GM12875 (cell line): ENCODE measurements at regions not wholly inside any gene's neighbourhood (a gene's known extent, or its start where the extent isn't known, plus 50 kb on each side); places are given as distances from the start of the nearest gene placed in this dataset.
"Not testable (repeated sequence)": the region's sequence is repeated elsewhere in the genome, so short reads cannot be mapped to it uniquely, and the experiment has no call there.

Experiments used
- H3K4me3 ChIP-seq: one replicate; pipeline ENCODE4 v1.5.1; 2011; ENCODE audit warnings: low read depth, low read length, control low read depth
- TF ChIP-seq, protein P1 (sequence below): IDR thresholded peaks from 2 replicates; pipeline ENCODE4 v1.5.1; 2011; ENCODE audit warnings: low read depth, mild to moderate bottlenecking, control low read depth, inconsistent platforms, low read length, moderate library complexity, borderline replicate concordance; ENCODE audit not compliant: insufficient read depth

DNA sequence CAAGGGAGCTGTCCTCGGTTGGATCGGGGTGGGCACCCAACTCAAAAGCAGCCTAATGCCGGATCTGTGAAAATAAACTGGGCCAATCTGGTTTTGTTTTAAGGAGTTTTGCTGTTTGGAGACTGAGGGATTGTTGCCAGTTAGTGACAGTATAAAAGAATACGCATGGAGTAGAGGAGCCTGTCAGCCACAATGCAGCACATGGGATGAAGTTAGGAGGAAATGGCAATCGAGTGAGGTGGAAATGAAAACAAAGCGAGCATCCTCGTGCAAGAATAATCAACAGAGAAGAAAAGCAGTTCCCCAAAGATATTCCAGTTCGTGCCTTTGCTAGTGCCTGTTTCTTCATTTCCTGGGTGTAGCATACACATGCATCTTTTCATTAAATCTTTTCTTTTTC lies 108.4 kb upstream of the RORA start:
- no peak overlapping the region for H3K4me3 ChIP-seq
- TF ChIP-seq, protein P1, sequence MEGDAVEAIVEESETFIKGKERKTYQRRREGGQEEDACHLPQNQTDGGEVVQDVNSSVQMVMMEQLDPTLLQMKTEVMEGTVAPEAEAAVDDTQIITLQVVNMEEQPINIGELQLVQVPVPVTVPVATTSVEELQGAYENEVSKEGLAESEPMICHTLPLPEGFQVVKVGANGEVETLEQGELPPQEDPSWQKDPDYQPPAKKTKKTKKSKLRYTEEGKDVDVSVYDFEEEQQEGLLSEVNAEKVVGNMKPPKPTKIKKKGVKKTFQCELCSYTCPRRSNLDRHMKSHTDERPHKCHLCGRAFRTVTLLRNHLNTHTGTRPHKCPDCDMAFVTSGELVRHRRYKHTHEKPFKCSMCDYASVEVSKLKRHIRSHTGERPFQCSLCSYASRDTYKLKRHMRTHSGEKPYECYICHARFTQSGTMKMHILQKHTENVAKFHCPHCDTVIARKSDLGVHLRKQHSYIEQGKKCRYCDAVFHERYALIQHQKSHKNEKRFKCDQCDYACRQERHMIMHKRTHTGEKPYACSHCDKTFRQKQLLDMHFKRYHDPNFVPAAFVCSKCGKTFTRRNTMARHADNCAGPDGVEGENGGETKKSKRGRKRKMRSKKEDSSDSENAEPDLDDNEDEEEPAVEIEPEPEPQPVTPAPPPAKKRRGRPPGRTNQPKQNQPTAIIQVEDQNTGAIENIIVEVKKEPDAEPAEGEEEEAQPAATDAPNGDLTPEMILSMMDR = no peak

DNA sequence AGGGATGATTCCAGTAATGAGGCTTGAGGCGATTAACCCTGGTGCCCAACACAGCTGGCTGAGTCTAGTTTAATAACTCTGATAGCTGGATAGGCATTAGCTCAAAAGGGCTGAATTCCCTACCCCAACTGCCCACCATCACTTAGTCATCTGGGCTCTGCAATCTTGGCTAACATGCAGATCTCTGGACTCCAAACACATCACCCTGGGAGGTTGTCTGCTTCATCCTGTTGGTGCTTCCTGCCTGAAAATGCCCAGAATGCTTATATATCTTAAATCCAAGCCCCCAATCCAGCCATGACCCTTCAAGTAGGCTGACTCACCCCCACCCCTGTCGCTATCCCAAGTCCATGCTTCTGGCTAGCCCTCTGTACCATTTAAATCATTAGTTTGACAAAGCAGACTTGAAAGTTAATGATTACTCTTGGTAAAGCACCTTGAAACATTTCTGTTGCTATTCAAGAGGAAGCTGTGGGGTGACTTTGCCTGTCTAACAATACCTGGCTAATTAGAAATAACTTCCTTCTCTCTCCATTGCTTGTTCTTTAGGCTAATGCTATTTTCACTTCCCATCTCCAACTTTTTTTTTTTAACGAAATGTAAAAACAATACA lies 107.0 kb upstream of the RORA start:
- no peak overlapping the region for H3K4me3 ChIP-seq
- TF ChIP-seq, protein P1 = no peak

DNA sequence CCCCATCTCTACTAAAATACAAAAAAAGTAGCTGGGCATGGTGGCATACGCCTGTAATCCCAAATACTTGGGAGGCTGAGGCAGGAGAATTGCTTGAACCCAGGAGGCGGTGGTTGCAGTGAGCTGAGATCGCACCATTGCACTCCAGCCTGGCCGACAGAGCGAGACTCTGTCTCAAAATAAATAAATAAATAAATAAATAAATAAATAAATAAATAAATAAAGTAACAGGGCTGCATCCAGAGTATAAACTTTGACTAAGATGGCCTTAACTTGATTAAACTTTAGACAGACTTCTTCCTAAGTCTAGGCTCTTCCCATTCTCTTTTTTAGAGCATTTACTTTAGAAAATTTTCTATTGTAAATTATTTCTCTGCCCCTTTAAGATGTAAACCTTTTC lies 105.6 kb upstream of the RORA start:
- not testable (repeated sequence) for H3K4me3 ChIP-seq

DNA sequence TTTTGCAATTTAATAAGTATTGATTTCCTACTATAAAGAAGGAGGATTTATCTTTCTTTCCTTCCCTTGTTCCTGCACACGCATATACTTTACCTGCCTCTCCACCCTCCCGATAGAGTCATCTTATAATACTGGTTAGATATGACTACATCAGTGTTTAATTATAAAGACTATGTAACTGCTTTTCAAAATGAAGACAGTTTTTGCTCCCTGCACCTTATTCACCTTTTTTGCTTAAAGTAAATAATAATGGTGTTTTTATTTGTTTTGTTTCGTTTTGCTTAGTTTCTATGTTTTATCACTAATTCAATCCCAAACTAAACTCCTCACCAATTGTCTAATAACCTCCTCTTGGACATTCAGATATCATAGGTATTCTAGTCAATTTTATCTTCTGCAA lies 101.9 kb upstream of the RORA start:
- TF ChIP-seq, protein P1 = no peak
- no peak overlapping the region for H3K4me3 ChIP-seq

DNA sequence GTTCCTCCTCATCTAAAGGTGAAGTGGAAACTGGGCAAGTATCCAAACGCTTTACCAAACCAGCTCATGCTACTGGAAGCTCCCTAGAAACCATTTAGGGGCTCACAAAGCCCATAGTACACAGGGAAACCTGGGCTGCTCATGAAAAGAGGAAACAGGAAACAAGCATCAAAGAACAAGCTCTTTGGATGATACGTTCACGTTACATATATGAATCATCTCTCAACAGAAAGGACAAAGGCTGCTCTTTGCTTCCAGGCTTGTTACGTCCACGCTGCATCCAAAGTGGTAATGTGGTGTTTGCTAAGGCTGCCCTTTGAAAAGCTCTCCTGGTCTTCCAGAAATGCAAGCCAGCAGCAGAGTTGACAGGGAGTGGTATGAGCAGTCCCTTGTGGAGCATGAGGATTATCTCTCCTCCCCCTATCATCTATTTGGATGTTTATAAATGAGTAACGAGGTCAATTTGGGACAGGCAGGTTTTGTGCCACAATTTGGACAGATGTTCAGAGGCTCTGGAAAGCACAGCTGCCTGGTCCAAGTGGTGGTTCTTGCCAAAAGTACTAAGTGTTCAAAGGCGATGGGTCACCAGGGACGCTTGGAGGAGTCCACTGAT lies 98.0 kb upstream of the RORA start:
- H3K4me3 ChIP-seq = no peak overlapping the region
- TF ChIP-seq, protein P1 = no peak

DNA sequence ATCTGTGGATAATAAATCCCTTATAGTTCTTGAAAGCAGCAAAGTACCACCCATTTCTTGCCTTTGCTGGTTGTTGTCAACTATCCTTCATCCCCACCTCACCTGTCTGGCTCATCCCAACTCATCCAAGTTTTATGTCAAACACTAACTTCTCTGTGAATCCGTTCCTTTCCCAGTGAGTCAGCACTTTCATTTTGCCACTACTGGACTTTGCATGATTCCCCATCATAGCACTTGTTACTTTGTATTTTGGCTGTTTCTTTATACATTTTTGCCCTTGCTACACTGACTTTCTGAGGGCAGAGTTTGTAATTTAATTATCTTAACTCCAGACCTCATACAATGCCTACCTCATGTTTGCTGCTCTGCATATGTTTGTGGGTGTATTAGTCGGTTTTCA lies 90.8 kb upstream of the RORA start:
- no peak overlapping the region for H3K4me3 ChIP-seq
- TF ChIP-seq, protein P1 = no peak

DNA sequence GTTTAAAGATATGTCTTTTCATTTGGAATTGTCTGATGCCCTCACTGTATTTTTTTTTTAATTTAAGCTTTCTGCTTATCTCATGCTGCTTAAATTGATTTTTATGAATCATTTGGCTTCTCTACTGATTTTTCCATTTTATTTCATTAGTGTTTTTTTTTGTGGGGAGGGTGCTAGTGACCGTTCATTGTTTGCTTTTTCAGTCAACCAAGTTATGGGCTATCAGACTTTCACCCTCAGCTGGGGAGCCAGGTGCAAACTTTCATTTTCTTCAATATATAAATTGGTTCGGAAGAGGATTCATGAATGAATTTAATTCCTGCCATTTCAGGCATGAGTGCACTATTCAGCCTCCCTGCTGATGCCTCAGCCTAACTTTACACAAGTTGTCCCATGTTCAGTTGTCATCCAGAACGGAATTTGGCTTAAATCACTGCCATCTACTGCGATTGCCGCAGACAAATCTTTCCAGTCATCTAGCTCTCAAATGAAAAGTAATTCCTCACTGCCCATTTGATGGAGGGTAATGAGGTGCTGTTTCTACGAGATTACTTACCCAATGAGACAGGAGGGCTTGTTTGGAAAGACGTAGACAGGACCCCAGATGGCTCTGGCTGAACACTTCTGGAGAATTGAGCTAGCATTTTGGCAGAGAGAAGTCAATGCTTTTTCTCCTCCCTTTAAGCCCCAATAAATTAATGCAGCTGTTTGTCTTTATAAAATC lies 89.9 kb upstream of the RORA start:
- TF ChIP-seq, protein P1 = no peak
- no peak overlapping the region for H3K4me3 ChIP-seq
